ENCODE measurements at regions not wholly inside any gene's neighbourhood (a gene's known extent, or its start where the extent isn't known, plus 50 kb on each side); places are given as distances from the start of the nearest gene placed in this dataset.

DNA sequence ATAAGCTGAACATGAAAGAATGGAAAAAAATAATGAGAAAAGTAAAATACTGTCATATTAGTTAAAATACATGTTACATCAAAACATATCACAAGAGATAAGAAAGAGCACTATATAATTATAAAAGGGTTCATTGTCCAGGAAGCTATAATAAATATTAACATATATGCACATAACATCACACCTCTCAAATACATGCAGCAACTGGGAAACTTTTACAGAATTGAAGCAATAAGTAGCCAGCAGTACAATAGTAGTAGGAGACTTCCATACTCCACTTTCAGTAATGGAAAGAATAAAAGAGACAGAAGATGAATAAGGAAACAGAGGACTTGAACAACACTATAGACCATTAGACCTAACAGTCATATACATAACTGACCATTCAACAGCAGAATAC lies 90.4 kb downstream of the AHSP start:
- TF ChIP-seq, protein P1, sequence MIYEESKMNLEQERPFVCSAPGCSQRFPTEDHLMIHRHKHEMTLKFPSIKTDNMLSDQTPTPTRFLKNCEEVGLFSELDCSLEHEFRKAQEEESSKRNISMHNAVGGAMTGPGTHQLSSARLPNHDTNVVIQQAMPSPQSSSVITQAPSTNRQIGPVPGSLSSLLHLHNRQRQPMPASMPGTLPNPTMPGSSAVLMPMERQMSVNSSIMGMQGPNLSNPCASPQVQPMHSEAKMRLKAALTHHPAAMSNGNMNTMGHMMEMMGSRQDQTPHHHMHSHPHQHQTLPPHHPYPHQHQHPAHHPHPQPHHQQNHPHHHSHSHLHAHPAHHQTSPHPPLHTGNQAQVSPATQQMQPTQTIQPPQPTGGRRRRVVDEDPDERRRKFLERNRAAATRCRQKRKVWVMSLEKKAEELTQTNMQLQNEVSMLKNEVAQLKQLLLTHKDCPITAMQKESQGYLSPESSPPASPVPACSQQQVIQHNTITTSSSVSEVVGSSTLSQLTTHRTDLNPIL (CRISPR knock-in tag; IDR thresholded peaks at IDR 0.05; ENCODE audit: low read depth) = no peak
- TF ChIP-seq SNAI2 (CRISPR knock-in tag; IDR thresholded peaks at IDR 0.05) (no peak), TOX (CRISPR knock-in tag; IDR thresholded peaks at IDR 0.05; ENCODE audit: borderline replicate concordance) (no peak), ZFP3 (CRISPR knock-in tag; IDR thresholded peaks at IDR 0.05) (no peak)

Data from SK-N-SH treated with all-trans-retinoic acid at 6 μM for 48 hours (cell line).